ENCODE measurements at regions not wholly inside any gene's neighbourhood (a gene's known extent, or its start where the extent isn't known, plus 50 kb on each side); places are given as distances from the start of the nearest gene placed in this dataset.

DNA sequence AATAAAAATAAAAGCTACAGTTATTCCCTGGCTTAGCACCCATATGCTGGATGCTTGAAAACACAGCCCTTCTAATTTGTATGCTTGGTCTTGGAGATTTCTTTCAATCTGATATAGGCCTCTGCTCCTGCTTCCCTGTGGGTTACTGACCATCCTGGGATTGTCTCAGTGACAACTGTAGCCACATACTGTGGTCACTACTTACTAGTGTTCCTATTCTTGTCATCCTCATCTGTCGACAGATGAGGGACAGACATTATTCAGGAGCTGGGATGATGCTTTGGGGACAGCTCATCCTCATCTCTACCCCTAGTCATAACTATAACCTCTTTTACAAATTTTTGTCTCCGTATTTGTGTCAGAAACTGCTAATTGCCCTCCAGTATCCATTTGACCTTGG is 388.9 kb upstream of the MAP3K7 start:
- Histone ChIP-seq H3K27ac (ENCODE audit: low read length) (no peak overlapping the region), H3K4me1 (ENCODE audit: control insufficient read depth in 1 of 2, insufficient read depth in 2 of 2, low read length in 2 of 2) (no peaks in the 10 kb centered on the region), H3K4me3 (ENCODE audit: low read depth in 1 of 2, low read length in 2 of 2) (no peak overlapping the region), H3K9me3 (ENCODE audit: control insufficient read depth in 1 of 2, low read length in 2 of 2) (no peaks in the 10 kb centered on the region), H3K27me3 (ENCODE audit: low read depth, low read length) (no peaks in the 10 kb centered on the region), H3K36me3 (ENCODE audit: control insufficient read depth in 1 of 2, insufficient read depth in 2 of 2, low read length in 2 of 2) (no peaks in the 10 kb centered on the region)

DNA sequence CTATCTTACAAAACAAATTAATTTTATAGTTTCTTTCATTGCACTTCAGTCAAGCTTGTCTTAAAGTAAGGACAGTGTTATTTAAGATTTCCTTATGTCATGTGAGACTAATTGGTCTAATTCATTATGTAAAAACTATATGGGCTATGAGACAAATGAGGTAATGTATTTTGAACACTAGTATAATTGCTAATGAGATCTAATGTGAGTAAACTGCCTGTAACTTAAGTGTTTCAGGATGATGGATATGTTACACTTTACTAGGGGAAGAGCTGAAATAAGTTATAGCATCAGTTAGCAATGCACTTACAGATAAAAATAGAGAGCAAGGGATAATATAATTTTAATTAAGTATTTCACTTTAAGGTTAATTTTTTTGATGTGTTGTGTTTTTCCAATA is 386.3 kb upstream of the MAP3K7 start:
- Histone ChIP-seq H3K27me3 (ENCODE audit: low read depth, low read length) (no peaks in the 10 kb centered on the region), H3K27ac (ENCODE audit: low read length) (no peak overlapping the region), H3K4me3 (ENCODE audit: low read depth in 1 of 2, low read length in 2 of 2) (no peak overlapping the region), H3K9me3 (ENCODE audit: control insufficient read depth in 1 of 2, low read length in 2 of 2) (no peaks in the 10 kb centered on the region), H3K4me1 (ENCODE audit: control insufficient read depth in 1 of 2, insufficient read depth in 2 of 2, low read length in 2 of 2) (no peaks in the 10 kb centered on the region), H3K36me3 (ENCODE audit: control insufficient read depth in 1 of 2, insufficient read depth in 2 of 2, low read length in 2 of 2) (no peaks in the 10 kb centered on the region)

DNA sequence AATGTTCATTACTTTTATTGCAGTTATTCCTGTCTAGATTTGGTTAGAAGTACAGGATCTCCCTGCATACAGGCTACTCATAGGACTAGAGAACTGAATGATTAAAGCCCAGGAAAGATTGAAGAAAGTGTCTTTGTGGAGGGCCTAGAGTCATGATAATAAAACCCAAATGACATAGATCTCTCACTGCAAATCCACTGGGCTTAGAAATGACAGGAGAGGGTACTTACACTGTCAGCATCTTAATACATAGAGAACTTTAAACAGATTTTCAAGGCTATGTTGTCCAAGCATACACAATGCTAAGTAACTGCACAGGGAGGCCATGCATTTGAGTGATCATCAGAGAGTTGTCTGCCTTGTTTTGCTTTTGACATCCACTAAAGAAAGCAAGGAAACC is 383.8 kb upstream of the MAP3K7 start:
- Histone ChIP-seq H3K36me3 (ENCODE audit: control insufficient read depth in 1 of 2, insufficient read depth in 2 of 2, low read length in 2 of 2) (no peaks in the 10 kb centered on the region), H3K4me3 (ENCODE audit: low read depth in 1 of 2, low read length in 2 of 2) (no peak overlapping the region), H3K9me3 (ENCODE audit: control insufficient read depth in 1 of 2, low read length in 2 of 2) (no peaks in the 10 kb centered on the region), H3K27me3 (ENCODE audit: low read depth, low read length) (no peaks in the 10 kb centered on the region), H3K4me1 (ENCODE audit: control insufficient read depth in 1 of 2, insufficient read depth in 2 of 2, low read length in 2 of 2) (no peaks in the 10 kb centered on the region), H3K27ac (ENCODE audit: low read length) (no peak overlapping the region)

DNA sequence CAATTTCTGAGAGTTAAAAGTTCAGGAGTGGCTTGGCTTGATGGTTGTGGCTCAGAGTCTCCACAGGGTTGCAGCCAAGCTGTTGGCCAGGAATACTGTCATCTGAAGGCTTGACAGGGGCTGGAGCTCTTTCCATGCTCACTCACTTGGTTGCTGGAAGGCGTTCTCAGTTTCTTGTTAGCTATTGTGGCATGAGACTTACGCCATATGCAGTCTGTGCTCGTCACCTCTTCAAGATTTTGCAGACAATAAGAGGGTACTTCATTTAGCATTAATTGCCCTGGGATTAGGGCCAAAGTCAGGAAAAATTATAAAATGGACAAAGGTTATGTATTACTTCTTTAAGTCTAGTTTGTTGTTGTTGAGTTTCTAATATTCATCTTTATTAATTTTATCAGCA is 380.6 kb upstream of the MAP3K7 start:
- Histone ChIP-seq H3K36me3 (ENCODE audit: control insufficient read depth in 1 of 2, insufficient read depth in 2 of 2, low read length in 2 of 2) (no peaks in the 10 kb centered on the region), H3K9me3 (ENCODE audit: control insufficient read depth in 1 of 2, low read length in 2 of 2) (no peaks in the 10 kb centered on the region), H3K27ac (ENCODE audit: low read length) (no peak overlapping the region), H3K4me1 (ENCODE audit: control insufficient read depth in 1 of 2, insufficient read depth in 2 of 2, low read length in 2 of 2) (no peaks in the 10 kb centered on the region), H3K27me3 (ENCODE audit: low read depth, low read length) (no peaks in the 10 kb centered on the region), H3K4me3 (ENCODE audit: low read depth in 1 of 2, low read length in 2 of 2) (no peak overlapping the region)

DNA sequence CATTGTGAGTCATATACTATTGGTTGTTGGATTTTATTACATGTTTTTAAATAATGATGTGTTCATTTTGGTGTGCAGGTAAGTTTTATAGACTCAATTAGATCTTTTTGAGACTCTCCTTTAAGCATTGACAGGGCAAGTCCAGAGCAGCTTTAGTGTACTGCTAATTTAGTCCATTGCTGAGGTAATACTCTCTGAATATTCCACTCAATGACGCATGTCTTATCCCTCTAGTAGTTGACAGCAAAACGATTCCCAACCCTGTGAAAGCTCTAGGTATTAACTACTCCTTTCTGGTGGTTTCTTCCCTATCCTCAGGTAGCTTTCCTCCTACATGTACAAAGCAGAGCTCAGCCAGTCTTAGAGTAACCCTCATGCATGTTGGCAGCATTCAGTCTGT is 373.5 kb upstream of the MAP3K7 start:
- no peaks in the 10 kb centered on the region for H3K27me3 ChIP-seq (ENCODE audit: low read depth, low read length)
- no peaks in the 10 kb centered on the region for H3K9me3 ChIP-seq (ENCODE audit: control insufficient read depth in 1 of 2, low read length in 2 of 2)
- H3K27ac ChIP-seq (ENCODE audit: low read length), result no peak overlapping the region
- H3K4me1 ChIP-seq (ENCODE audit: control insufficient read depth in 1 of 2, insufficient read depth in 2 of 2, low read length in 2 of 2), result no peaks in the 10 kb centered on the region
- H3K4me3 ChIP-seq (ENCODE audit: low read depth in 1 of 2, low read length in 2 of 2), result no peak overlapping the region
- no peaks in the 10 kb centered on the region for H3K36me3 ChIP-seq (ENCODE audit: control insufficient read depth in 1 of 2, insufficient read depth in 2 of 2, low read length in 2 of 2)

DNA sequence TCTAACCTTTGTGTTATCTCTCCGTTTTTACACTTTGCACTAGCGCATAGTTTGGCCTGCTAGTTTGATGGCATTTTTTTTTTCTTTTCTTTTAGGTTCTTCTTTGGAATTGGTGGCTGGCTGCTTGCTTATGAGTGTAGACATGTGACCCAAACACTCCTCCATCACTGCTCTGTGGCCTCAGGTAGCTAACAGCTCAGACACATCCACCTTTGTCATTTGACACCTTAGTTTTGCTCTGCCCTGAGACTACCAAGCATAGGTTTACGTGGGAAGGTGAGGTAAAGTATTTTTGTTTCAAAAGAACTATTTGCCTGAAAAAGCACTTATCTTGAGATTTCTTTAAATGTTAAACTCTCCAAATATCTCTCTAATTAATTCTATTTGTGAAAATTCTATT is 368.4 kb upstream of the MAP3K7 start:
- Histone ChIP-seq H3K36me3 (ENCODE audit: control insufficient read depth in 1 of 2, insufficient read depth in 2 of 2, low read length in 2 of 2) (no peaks in the 10 kb centered on the region), H3K27me3 (ENCODE audit: low read depth, low read length) (no peaks in the 10 kb centered on the region), H3K9me3 (ENCODE audit: control insufficient read depth in 1 of 2, low read length in 2 of 2) (no peaks in the 10 kb centered on the region), H3K4me3 (ENCODE audit: low read depth in 1 of 2, low read length in 2 of 2) (no peak overlapping the region), H3K27ac (ENCODE audit: low read length) (no peak overlapping the region), H3K4me1 (ENCODE audit: control insufficient read depth in 1 of 2, insufficient read depth in 2 of 2, low read length in 2 of 2) (no peaks in the 10 kb centered on the region)

DNA sequence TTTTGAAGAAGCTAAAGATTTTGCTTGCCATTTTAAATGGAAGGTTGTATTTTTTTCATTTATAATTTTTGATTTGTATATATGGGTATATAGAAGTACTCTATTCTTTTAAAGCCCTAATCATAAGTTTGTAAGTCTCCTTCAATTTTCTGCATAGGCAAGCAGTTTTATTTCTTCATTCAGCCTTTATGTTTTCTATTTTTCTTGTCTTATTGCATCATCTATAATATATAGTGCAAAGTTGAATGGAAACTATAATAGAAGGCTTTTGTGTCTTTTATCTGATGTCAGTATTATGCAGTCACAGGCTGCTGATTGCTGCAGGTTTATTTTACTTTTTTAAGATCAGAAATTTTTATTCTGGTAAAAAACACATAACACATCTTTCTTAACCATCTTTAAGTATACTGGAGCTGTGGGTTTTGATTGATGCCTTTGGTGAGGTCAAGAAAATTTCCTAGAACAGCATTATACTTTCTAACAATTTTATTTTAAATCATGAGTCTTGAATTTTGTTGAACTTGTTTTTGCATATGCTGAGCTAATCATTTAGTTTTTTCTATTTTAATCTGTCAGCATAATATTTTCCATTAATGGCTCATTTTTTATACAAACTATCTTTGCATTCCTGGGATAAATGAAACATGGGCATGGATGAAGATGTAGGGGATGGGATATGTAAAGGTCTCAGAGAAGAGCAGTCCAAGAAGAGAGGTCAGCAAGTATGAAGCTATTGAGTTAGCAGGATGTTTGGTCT is 366.7 kb upstream of the MAP3K7 start:
- H3K27me3 ChIP-seq (ENCODE audit: low read depth, low read length), result no peaks in the 10 kb centered on the region
- H3K36me3 ChIP-seq (ENCODE audit: control insufficient read depth in 1 of 2, insufficient read depth in 2 of 2, low read length in 2 of 2), result no peaks in the 10 kb centered on the region
- no peaks in the 10 kb centered on the region for H3K4me1 ChIP-seq (ENCODE audit: control insufficient read depth in 1 of 2, insufficient read depth in 2 of 2, low read length in 2 of 2)
- H3K9me3 ChIP-seq (ENCODE audit: control insufficient read depth in 1 of 2, low read length in 2 of 2), result no peaks in the 10 kb centered on the region
- H3K4me3 ChIP-seq (ENCODE audit: low read depth in 1 of 2, low read length in 2 of 2), result no peak overlapping the region
- no peak overlapping the region for H3K27ac ChIP-seq (ENCODE audit: low read length)

DNA sequence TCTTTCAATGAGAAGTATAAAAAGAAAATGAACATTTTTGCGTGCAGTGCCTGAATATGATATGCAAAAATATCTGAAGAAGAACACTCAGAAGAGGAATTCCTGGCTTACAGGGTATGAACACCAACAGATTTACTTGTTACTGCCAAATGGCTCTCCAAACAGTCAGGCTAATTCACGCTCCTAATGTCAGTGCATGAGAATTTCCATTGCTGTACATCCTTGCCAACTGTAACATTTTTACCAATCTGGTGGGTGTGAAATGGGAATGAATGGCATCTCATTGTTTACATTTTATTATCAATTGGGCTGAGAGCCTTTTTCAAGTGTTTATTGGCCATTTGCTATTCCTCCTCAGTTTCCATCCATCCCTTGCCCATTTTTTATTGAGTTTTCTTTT is 365.3 kb upstream of the MAP3K7 start:
- H3K9me3 ChIP-seq (ENCODE audit: control insufficient read depth in 1 of 2, low read length in 2 of 2), result no peaks in the 10 kb centered on the region
- H3K36me3 ChIP-seq (ENCODE audit: control insufficient read depth in 1 of 2, insufficient read depth in 2 of 2, low read length in 2 of 2), result no peaks in the 10 kb centered on the region
- no peaks in the 10 kb centered on the region for H3K27me3 ChIP-seq (ENCODE audit: low read depth, low read length)
- H3K27ac ChIP-seq (ENCODE audit: low read length), result no peak overlapping the region
- H3K4me3 ChIP-seq (ENCODE audit: low read depth in 1 of 2, low read length in 2 of 2), result no peak overlapping the region
- H3K4me1 ChIP-seq (ENCODE audit: control insufficient read depth in 1 of 2, insufficient read depth in 2 of 2, low read length in 2 of 2), result no peaks in the 10 kb centered on the region

DNA sequence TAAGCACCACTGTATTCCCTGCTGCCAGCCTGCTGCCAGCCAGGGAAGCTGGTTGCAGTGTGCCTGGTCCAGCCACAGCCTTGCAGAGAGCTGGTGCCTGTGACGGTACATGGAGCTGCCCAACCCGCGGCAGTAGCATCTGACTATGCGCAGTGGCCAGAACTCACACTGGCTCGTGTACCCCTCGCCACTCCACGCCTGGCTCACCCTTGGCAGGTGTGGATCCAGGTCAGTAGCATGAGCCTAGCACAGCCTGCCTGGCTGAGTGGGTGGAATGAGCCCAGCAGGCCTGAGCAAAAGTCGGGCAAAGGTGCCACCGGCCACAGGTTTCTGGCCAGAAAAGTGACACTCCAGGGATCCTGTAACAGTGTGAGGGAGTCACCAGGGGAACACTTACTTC is 361.7 kb upstream of the MAP3K7 start:
- Histone ChIP-seq H3K27ac (ENCODE audit: low read length) (no peak overlapping the region), H3K4me3 (ENCODE audit: low read depth in 1 of 2, low read length in 2 of 2) (no peak overlapping the region), H3K27me3 (ENCODE audit: low read depth, low read length) (no peaks in the 10 kb centered on the region), H3K36me3 (ENCODE audit: control insufficient read depth in 1 of 2, insufficient read depth in 2 of 2, low read length in 2 of 2) (no peaks in the 10 kb centered on the region), H3K9me3 (ENCODE audit: control insufficient read depth in 1 of 2, low read length in 2 of 2) (no peaks in the 10 kb centered on the region), H3K4me1 (ENCODE audit: control insufficient read depth in 1 of 2, insufficient read depth in 2 of 2, low read length in 2 of 2) (no peaks in the 10 kb centered on the region)

DNA sequence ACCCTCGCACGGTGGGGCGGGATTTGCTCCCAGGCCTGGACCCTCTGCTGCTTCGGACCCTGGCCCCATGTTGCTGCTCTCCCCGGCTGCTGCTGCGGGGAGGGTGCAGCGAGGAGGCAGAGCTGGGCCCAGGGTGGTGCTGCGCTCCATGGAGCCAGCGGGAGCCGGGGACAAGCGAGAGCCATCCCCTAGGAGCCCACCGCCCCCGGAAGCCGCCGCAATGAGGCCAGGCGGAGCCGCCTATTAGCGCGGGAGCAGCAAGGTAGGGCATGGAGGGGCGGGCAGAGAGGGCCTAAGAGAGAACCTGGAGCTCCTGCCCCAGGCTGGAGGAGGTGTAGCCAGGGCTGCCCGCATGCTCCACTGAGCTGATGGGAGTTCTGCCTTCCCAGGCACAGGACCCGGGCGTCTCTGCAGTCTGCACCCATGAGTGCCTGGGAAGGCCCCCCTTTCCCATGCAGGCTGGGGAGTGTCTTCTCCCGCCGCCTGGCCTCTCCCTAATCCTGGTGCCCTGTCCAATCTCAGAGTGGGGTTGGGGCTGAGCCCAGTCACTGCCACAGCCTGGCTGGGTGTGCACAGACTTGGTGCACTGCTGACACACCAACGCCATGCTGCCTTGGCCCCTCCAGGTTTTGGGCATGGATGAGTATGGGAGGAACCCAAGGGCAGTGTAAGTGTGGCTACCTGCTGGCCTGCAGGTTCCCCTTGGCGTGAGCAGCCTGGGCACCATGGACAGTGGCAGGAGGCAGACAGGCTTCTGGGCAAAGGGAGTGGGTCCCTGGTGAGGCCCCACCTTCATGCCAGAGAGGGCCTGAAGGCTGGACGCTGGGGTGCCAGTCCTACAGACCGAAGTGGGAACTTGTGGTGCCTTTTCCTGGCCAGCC is 360.6 kb upstream of the MAP3K7 start:
- no peak overlapping the region for H3K4me3 ChIP-seq (ENCODE audit: low read depth in 1 of 2, low read length in 2 of 2)
- H3K36me3 ChIP-seq (ENCODE audit: control insufficient read depth in 1 of 2, insufficient read depth in 2 of 2, low read length in 2 of 2), result no peaks in the 10 kb centered on the region
- no peak overlapping the region for H3K27ac ChIP-seq (ENCODE audit: low read length)
- H3K9me3 ChIP-seq (ENCODE audit: control insufficient read depth in 1 of 2, low read length in 2 of 2), result no peaks in the 10 kb centered on the region
- H3K4me1 ChIP-seq (ENCODE audit: control insufficient read depth in 1 of 2, insufficient read depth in 2 of 2, low read length in 2 of 2), result no peaks in the 10 kb centered on the region
- no peaks in the 10 kb centered on the region for H3K27me3 ChIP-seq (ENCODE audit: low read depth, low read length)

DNA sequence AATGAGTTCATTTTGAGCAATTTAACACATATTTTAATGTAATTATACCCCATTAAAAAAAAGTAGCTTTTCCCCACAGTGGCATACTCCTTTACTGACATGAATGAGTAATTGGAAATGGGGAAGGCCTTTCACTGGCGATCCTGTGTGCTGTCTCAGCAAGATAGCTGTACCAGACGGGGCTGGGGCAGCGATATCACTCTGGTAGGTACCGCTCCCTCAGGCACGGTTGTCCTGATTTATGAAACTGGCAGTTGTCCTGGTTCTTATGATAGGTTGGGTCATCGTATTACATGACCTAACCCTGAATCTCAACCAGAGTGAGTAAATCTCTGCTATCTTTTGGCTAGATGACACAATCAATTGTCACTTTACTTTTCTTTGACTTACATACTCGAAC is 355.0 kb upstream of the MAP3K7 start:
- no peaks in the 10 kb centered on the region for H3K4me1 ChIP-seq (ENCODE audit: control insufficient read depth in 1 of 2, insufficient read depth in 2 of 2, low read length in 2 of 2)
- no peaks in the 10 kb centered on the region for H3K36me3 ChIP-seq (ENCODE audit: control insufficient read depth in 1 of 2, insufficient read depth in 2 of 2, low read length in 2 of 2)
- no peak overlapping the region for H3K27ac ChIP-seq (ENCODE audit: low read length)
- no peaks in the 10 kb centered on the region for H3K27me3 ChIP-seq (ENCODE audit: low read depth, low read length)
- no peak overlapping the region for H3K4me3 ChIP-seq (ENCODE audit: low read depth in 1 of 2, low read length in 2 of 2)
- no peaks in the 10 kb centered on the region for H3K9me3 ChIP-seq (ENCODE audit: control insufficient read depth in 1 of 2, low read length in 2 of 2)

All from muscle layer of duodenum (tissue), 2 donors.